HG03565 (cell line): ENCODE measurements at regions not wholly inside any gene's neighbourhood (a gene's known extent, or its start where the extent isn't known, plus 50 kb on each side); places are given as distances from the start of the nearest gene placed in this dataset.

ENCODE experiments used
- ATAC-seq: cut with Tn5 transposase; IDR thresholded peaks from one replicate; pipeline ENCODE4 v1.9.1; 2021; ENCODE audit warnings: mild to moderate bottlenecking, moderate library complexity; ENCODE audit not compliant: unreplicated experiment

GRCh38 chr3:64290161-64290560, 64.9 kb upstream of the PRICKLE2 start:
- no peak for ATAC-seq

- ATAC-seq: no peak
Measured at GRCh38 chr3:64289622-64290021, 64.4 kb upstream of the PRICKLE2 start.

GRCh38 chr3:64278625-64279024, 53.4 kb upstream of the PRICKLE2 start:
- no peak for ATAC-seq

GRCh38 chr3:64276131-64276530, 50.9 kb upstream of the PRICKLE2 start:
- ATAC-seq: no peak
